ENCODE measurements at regions not wholly inside any gene's neighbourhood (a gene's known extent, or its start where the extent isn't known, plus 50 kb on each side); places are given as distances from the start of the nearest gene placed in this dataset.

DNA sequence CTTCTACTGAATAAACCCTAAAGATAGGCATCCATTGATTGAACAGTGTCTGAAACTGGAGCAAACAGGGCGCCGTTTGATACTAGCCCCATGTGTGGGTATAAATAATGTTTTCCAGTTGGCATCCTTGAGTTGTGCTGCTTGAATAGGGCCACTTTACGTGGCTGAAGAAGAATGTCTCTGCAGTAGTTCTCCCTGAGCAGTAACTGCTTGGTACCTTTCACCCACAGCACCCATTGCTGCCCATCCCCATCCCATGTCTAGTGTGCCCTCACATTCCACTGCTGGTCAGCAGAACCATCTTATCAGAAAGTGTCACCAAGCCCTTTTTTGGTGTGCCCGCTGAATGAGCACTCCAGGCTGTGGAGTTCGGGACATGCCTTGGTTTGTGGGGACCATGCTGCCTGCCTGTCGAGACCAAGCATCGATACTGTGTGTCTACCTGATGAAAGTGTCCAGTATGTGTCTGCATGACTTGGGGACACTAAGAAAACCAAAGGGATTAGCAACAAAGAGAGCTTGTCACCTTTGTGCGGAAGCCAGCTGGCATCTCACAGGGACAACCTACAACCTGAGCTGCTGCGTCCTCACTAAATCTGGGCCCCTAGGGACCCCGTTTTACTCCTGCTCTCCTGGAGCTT, 162.0 kb downstream of the TM9SF2 start:
- TF ChIP-seq, protein P1, sequence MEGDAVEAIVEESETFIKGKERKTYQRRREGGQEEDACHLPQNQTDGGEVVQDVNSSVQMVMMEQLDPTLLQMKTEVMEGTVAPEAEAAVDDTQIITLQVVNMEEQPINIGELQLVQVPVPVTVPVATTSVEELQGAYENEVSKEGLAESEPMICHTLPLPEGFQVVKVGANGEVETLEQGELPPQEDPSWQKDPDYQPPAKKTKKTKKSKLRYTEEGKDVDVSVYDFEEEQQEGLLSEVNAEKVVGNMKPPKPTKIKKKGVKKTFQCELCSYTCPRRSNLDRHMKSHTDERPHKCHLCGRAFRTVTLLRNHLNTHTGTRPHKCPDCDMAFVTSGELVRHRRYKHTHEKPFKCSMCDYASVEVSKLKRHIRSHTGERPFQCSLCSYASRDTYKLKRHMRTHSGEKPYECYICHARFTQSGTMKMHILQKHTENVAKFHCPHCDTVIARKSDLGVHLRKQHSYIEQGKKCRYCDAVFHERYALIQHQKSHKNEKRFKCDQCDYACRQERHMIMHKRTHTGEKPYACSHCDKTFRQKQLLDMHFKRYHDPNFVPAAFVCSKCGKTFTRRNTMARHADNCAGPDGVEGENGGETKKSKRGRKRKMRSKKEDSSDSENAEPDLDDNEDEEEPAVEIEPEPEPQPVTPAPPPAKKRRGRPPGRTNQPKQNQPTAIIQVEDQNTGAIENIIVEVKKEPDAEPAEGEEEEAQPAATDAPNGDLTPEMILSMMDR (IDR thresholded peaks at IDR 0.05; ENCODE audit: borderline replicate concordance, extremely low read depth, low read length, poor library complexity, severe bottlenecking), result no peak
- TF ChIP-seq EZH2 (IDR thresholded peaks at IDR 0.05; ENCODE audit: borderline replicate concordance, low read depth, low read length, severe bottlenecking), result no peak
